RWPE2 (cell line): ENCODE measurements at regions not wholly inside any gene's neighbourhood (a gene's known extent, or its start where the extent isn't known, plus 50 kb on each side); places are given as distances from the start of the nearest gene placed in this dataset.

Experiments used
- ATAC-seq: fragments of 200-7000 bp; cut with Tn5 transposase; 3 replicates; pipeline ENCODE4 v1.9.1; 2021; ENCODE audit warnings: low read depth
- DNase-seq: peaks from one replicate; pipeline ENCODE4 v3.0.0-alpha.2; 2020; ENCODE audit warnings: low spot score
- H3K27ac ChIP-seq: fragments of 450-650 bp; 2 replicates; pipeline ENCODE4 v1.5.1; 2017; ENCODE audit warnings: mild to moderate bottlenecking; ENCODE audit not compliant: poor library complexity, severe bottlenecking
- H3K27me3 ChIP-seq: fragments of 250-450 bp; sonication (Bioruptor Pico); 2 replicates; pipeline ENCODE4 v1.5.1; 2021; ENCODE audit warnings: mild to moderate bottlenecking, moderate library complexity; ENCODE audit not compliant: insufficient read depth, poor library complexity, severe bottlenecking
- H3K36me3 ChIP-seq: fragments of 250-450 bp; sonication (Bioruptor Pico); 2 replicates; pipeline ENCODE4 v1.5.1; 2020; ENCODE audit warnings: low read depth, mild to moderate bottlenecking, moderate library complexity
- H3K4me1 ChIP-seq: fragments of 250-450 bp; sonication (Bioruptor Pico); 2 replicates; pipeline ENCODE4 v1.5.1; 2021; ENCODE audit warnings: mild to moderate bottlenecking, moderate library complexity; ENCODE audit not compliant: insufficient read depth, poor library complexity, severe bottlenecking
- H3K4me3 ChIP-seq: fragments of 250-450 bp; sonication (Bioruptor Pico); 2 replicates; pipeline ENCODE4 v1.5.1; 2021; ENCODE audit warnings: mild to moderate bottlenecking, moderate library complexity; ENCODE audit not compliant: severe bottlenecking
- H3K9me3 ChIP-seq: fragments of 250-450 bp; sonication (Bioruptor Pico); 2 replicates; pipeline ENCODE4 v1.5.1; 2021; ENCODE audit warnings: mild to moderate bottlenecking, moderate library complexity; ENCODE audit not compliant: severe bottlenecking
- TF ChIP-seq, protein P1 (sequence below): fragments of 450-650 bp; IDR thresholded peaks from one replicate; pipeline ENCODE4 v1.5.1; 2017; ENCODE audit warnings: mild to moderate bottlenecking, moderate library complexity; ENCODE audit not compliant: poor library complexity, severe bottlenecking

GRCh38 chrX:116031331-116031730, 139.2 kb upstream of the AGTR2 start:
- H3K4me3 ChIP-seq, result no peak overlapping the region
- no peaks in the 10 kb centered on the region for H3K9me3 ChIP-seq
- no peak for ATAC-seq
- no peak overlapping the region for H3K27ac ChIP-seq
- TF ChIP-seq, protein P1, sequence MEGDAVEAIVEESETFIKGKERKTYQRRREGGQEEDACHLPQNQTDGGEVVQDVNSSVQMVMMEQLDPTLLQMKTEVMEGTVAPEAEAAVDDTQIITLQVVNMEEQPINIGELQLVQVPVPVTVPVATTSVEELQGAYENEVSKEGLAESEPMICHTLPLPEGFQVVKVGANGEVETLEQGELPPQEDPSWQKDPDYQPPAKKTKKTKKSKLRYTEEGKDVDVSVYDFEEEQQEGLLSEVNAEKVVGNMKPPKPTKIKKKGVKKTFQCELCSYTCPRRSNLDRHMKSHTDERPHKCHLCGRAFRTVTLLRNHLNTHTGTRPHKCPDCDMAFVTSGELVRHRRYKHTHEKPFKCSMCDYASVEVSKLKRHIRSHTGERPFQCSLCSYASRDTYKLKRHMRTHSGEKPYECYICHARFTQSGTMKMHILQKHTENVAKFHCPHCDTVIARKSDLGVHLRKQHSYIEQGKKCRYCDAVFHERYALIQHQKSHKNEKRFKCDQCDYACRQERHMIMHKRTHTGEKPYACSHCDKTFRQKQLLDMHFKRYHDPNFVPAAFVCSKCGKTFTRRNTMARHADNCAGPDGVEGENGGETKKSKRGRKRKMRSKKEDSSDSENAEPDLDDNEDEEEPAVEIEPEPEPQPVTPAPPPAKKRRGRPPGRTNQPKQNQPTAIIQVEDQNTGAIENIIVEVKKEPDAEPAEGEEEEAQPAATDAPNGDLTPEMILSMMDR, result no peak
- H3K4me1 ChIP-seq, result no peaks in the 10 kb centered on the region
- no peak for DNase-seq
- no peaks in the 10 kb centered on the region for H3K27me3 ChIP-seq
- no peaks in the 10 kb centered on the region for H3K36me3 ChIP-seq
